ENCODE measurements at regions not wholly inside any gene's neighbourhood (a gene's known extent, or its start where the extent isn't known, plus 50 kb on each side); places are given as distances from the start of the nearest gene placed in this dataset.

DNA sequence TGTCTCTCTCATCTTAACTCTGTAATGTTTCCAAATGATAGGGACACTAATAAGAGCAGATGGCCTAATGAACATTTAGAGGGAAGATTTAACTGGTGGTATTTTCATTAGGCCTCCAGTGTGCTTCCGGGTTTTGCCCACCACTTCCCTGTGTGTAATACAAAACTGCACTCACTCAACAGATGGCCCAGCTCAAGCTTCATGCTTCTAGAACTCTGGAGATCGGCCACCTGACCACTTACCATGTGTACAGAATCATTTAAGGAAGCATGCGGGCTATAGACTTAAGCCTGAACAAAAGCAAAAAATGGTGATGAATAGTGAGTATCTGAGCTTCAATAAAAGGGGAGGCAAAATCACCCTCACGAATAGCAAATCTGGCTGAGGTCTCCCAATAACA, 89.3 kb downstream of the SH2D1A start:
- CTCF ChIA-PET = no interaction called here
- no peaks in the 10 kb centered on the region for H3K9me3 Mint-ChIP-seq (ENCODE audit: insufficient read depth)
- POLR2A ChIA-PET = no interaction called here

DNA sequence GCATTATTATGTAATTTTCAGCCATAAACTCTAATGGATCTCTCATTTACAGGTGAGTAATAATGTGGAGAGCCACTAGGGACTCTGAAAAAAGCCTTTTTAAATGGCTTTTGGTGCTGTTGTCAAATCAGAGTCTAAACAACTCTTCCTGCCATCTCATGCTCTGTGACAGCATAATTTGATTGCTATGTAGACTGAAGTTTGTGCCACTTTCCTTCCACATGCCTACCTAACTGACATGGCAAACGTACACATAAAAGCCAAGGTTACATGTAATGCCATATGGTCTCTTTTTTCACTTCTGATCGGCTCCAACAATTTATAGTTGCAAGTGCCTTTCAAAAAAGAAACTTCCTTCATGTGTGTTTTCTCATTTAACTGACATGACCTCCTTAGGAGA, 94.3 kb downstream of the SH2D1A start:
- 80% methylated on average over 1 of the region's 2 CpGs for WGBS (ENCODE audit: insufficient coverage)
- TF ChIP-seq, protein P1, sequence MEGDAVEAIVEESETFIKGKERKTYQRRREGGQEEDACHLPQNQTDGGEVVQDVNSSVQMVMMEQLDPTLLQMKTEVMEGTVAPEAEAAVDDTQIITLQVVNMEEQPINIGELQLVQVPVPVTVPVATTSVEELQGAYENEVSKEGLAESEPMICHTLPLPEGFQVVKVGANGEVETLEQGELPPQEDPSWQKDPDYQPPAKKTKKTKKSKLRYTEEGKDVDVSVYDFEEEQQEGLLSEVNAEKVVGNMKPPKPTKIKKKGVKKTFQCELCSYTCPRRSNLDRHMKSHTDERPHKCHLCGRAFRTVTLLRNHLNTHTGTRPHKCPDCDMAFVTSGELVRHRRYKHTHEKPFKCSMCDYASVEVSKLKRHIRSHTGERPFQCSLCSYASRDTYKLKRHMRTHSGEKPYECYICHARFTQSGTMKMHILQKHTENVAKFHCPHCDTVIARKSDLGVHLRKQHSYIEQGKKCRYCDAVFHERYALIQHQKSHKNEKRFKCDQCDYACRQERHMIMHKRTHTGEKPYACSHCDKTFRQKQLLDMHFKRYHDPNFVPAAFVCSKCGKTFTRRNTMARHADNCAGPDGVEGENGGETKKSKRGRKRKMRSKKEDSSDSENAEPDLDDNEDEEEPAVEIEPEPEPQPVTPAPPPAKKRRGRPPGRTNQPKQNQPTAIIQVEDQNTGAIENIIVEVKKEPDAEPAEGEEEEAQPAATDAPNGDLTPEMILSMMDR (IDR thresholded peaks at IDR 0.05) = no peak
- no peak for TF ChIP-seq EZH2 (IDR thresholded peaks at IDR 0.05; ENCODE audit: borderline replicate concordance, insufficient read depth, low read depth, low read length, poor library complexity, severe bottlenecking)
- ATAC-seq (ENCODE audit: low read depth) (no peak), DNase-seq (no peak)
- no peak overlapping the region for H3K4me2 ChIP-seq (replicated peaks; ENCODE audit: low read depth, low read length, poor library complexity, severe bottlenecking)
- no peak overlapping the region for H3K27ac Mint-ChIP-seq
- H3K4me3 Mint-ChIP-seq = no peak overlapping the region
- ChIA-PET POLR2A (no interaction called here), CTCF (no interaction called here)
- no peak overlapping the region for H3K9ac ChIP-seq (ENCODE audit: low read length)
- H3K4me3 ChIP-seq (ENCODE audit: control extremely low read depth in 1 of 5, extremely low read depth in 1 of 5, insufficient read depth in 1 of 5, low read depth in 2 of 5, low read length in 4 of 5) = no peak overlapping the region
- no peaks in the 10 kb centered on the region for H3K9me3 Mint-ChIP-seq (ENCODE audit: insufficient read depth)
- no peaks in the 10 kb centered on the region for H3K4me1 ChIP-seq (ENCODE audit: control insufficient read depth in 2 of 2, insufficient read depth in 2 of 2, low read length in 2 of 2)
- no peaks in the 10 kb centered on the region for H3K36me3 ChIP-seq (replicated peaks in 1 of 2; ENCODE audit: control extremely low read depth in 1 of 2, control insufficient read depth in 1 of 2, extremely low read depth in 1 of 2, insufficient read depth in 2 of 2, low read length in 1 of 2)
- H3K27ac ChIP-seq (ENCODE audit: low read length in 2 of 2) = no peak overlapping the region
- no peaks in the 10 kb centered on the region for H3K4me1 Mint-ChIP-seq
- intact Hi-C loops (cut with micrococcal nuclease) = no loop called here
- H3K79me2 ChIP-seq (ENCODE audit: control insufficient read depth, insufficient read depth, low read length) = no peaks in the 10 kb centered on the region
- H3K9me3 ChIP-seq (ENCODE audit: control extremely low read depth in 1 of 3, control insufficient read depth in 2 of 3, insufficient read depth in 1 of 3, low read length in 2 of 3) = no peaks in the 10 kb centered on the region
- H4K20me1 ChIP-seq (ENCODE audit: control insufficient read depth, insufficient read depth, low read length, poor library complexity, severe bottlenecking) = no peaks in the 10 kb centered on the region
- H3K27me3 ChIP-seq (replicated peaks in 1 of 4; ENCODE audit: control extremely low read depth in 1 of 4, control insufficient read depth in 3 of 4, insufficient read depth in 4 of 4, low read length in 3 of 4) = no peaks in the 10 kb centered on the region
- H2AFZ ChIP-seq (ENCODE audit: insufficient read depth, low read depth, low read length, poor library complexity, severe bottlenecking) = no peak overlapping the region
- H3K27me3 Mint-ChIP-seq = peaks cover 6% of the 10 kb centered on the region

More for the DNA sequence above, 89.3 kb downstream of the SH2D1A start:
- Mint-ChIP-seq H3K27ac (no peak overlapping the region), H3K4me1 (no peaks in the 10 kb centered on the region), H3K27me3 (no peaks in the 10 kb centered on the region), H3K4me3 (no peak overlapping the region)
- no CpG with 5 or more reads among the region's 4 CpGs for WGBS (ENCODE audit: insufficient coverage)
- Histone ChIP-seq H3K4me3 (ENCODE audit: control extremely low read depth in 1 of 5, extremely low read depth in 1 of 5, insufficient read depth in 1 of 5, low read depth in 2 of 5, low read length in 4 of 5) (no peak overlapping the region), H3K27ac (ENCODE audit: low read length in 2 of 2) (no peak overlapping the region), H3K9me3 (ENCODE audit: control extremely low read depth in 1 of 3, control insufficient read depth in 2 of 3, insufficient read depth in 1 of 3, low read length in 2 of 3) (no peaks in the 10 kb centered on the region), H3K9ac (ENCODE audit: low read length) (no peak overlapping the region), H3K79me2 (ENCODE audit: control insufficient read depth, insufficient read depth, low read length) (no peaks in the 10 kb centered on the region), H3K4me1 (ENCODE audit: control insufficient read depth in 2 of 2, insufficient read depth in 2 of 2, low read length in 2 of 2) (no peaks in the 10 kb centered on the region), H3K27me3 (replicated peaks in 1 of 4; ENCODE audit: control extremely low read depth in 1 of 4, control insufficient read depth in 3 of 4, insufficient read depth in 4 of 4, low read length in 3 of 4) (no peaks in the 10 kb centered on the region), H2AFZ (ENCODE audit: insufficient read depth, low read depth, low read length, poor library complexity, severe bottlenecking) (no peak overlapping the region), H3K4me2 (replicated peaks; ENCODE audit: low read depth, low read length, poor library complexity, severe bottlenecking) (no peak overlapping the region), H3K36me3 (replicated peaks in 1 of 2; ENCODE audit: control extremely low read depth in 1 of 2, control insufficient read depth in 1 of 2, extremely low read depth in 1 of 2, insufficient read depth in 2 of 2, low read length in 1 of 2) (no peaks in the 10 kb centered on the region), H4K20me1 (ENCODE audit: control insufficient read depth, insufficient read depth, low read length, poor library complexity, severe bottlenecking) (no peaks in the 10 kb centered on the region)
- ATAC-seq (ENCODE audit: low read depth) (no peak), DNase-seq (no peak)
- intact Hi-C loops (cut with micrococcal nuclease) = no loop called here
- no peak for TF ChIP-seq EZH2 (IDR thresholded peaks at IDR 0.05; ENCODE audit: borderline replicate concordance, insufficient read depth, low read depth, low read length, poor library complexity, severe bottlenecking)
- TF ChIP-seq, protein P1 (IDR thresholded peaks at IDR 0.05) = no peak
